ENCODE measurements at regions not wholly inside any gene's neighbourhood (a gene's known extent, or its start where the extent isn't known, plus 50 kb on each side); places are given as distances from the start of the nearest gene placed in this dataset.

- no peak overlapping the region for H3K4me3 ChIP-seq (ENCODE audit: low read depth, low read length)
- no peaks in the 10 kb centered on the region for H3K9me3 ChIP-seq (ENCODE audit: control insufficient read depth, insufficient read depth, low read depth, low read length)
- TF ChIP-seq ZNF571 (tag by site-specific recombination; IDR thresholded peaks at IDR 0.05): no peak
- TF ChIP-seq ZNF654 (tag by site-specific recombination; IDR thresholded peaks at IDR 0.05; ENCODE audit: low read depth): peak; percentile 56
- TF ChIP-seq SCRT2 (tag by site-specific recombination; IDR thresholded peaks at IDR 0.05): peak; percentile 51
- H3K27ac ChIP-seq (ENCODE audit: extremely low read depth, low read depth, low read length): no peak overlapping the region
- H3K36me3 ChIP-seq (ENCODE audit: control insufficient read depth in 2 of 2, insufficient read depth in 1 of 2, low read length in 2 of 2): no peaks in the 10 kb centered on the region
- ChIA-PET POLR2A (no interaction called here), CTCF (interaction anchor here (0.5 to 2.8 kb wide), 19 partner anchors 9 to 1217 kb away, joined by 3 to 21 read pairs (median 3); no protein-coding TSS in a partner anchor)
- no peaks in the 10 kb centered on the region for H3K4me1 ChIP-seq (ENCODE audit: control insufficient read depth, insufficient read depth, low read length)
Observed at GRCh38 chr13:78978381-78978998, 319.5 kb upstream of the OBI1 start.

DNA sequence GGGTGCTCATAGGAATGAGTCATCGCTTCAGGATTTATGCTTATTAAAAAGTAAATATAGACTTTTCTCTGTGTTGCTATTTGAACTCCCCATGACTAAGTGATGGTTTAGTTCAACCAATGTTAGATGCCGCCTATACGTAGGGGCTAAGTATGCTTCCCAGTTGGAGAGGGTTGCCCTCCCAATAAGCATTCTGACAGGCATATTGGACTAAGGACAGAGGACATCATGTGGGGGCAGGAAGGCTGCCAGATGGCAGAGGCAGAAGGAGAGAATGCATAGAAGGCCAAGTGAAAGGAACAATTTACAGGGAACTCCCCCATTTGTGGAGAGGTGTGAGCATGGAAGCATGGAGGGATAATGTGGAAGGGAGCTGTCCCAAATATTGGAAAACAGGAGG lies 318.4 kb upstream of the OBI1 start:
- no peak for TF ChIP-seq ZNF391 (tag by site-specific recombination; IDR thresholded peaks at IDR 0.05; ENCODE audit: borderline replicate concordance, low read depth)
- CTCF ChIA-PET: interaction anchor here (2.8 kb wide), 1 partner anchor 839 kb away, joined by 18 read pairs; no protein-coding TSS in a partner anchor

GRCh38 chr13:78976696-78977095 lies 317.7 kb upstream of the OBI1 start:
- TF ChIP-seq ZNF155 (tag by site-specific recombination; IDR thresholded peaks at IDR 0.05) (no peak), ZFP41 (tag by site-specific recombination; IDR thresholded peaks at IDR 0.05; ENCODE audit: borderline replicate concordance) (no peak), ZBTB1 (tag by site-specific recombination; IDR thresholded peaks at IDR 0.05) (no peak), KLF16 (tag by site-specific recombination; IDR thresholded peaks at IDR 0.05) (no peak), ZSCAN16 (tag by site-specific recombination; IDR thresholded peaks at IDR 0.05) (no peak), ZNF404 (tag by site-specific recombination; IDR thresholded peaks at IDR 0.05) (no peak), SCRT2 (tag by site-specific recombination; IDR thresholded peaks at IDR 0.05) (no peak), ZNF24 (tag by site-specific recombination; IDR thresholded peaks at IDR 0.05) (no peak)
- TF ChIP-seq, protein P1, sequence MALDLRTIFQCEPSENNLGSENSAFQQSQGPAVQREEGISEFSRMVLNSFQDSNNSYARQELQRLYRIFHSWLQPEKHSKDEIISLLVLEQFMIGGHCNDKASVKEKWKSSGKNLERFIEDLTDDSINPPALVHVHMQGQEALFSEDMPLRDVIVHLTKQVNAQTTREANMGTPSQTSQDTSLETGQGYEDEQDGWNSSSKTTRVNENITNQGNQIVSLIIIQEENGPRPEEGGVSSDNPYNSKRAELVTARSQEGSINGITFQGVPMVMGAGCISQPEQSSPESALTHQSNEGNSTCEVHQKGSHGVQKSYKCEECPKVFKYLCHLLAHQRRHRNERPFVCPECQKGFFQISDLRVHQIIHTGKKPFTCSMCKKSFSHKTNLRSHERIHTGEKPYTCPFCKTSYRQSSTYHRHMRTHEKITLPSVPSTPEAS (tag by site-specific recombination; IDR thresholded peaks at IDR 0.05): no peak
- TF ChIP-seq, protein P2, sequence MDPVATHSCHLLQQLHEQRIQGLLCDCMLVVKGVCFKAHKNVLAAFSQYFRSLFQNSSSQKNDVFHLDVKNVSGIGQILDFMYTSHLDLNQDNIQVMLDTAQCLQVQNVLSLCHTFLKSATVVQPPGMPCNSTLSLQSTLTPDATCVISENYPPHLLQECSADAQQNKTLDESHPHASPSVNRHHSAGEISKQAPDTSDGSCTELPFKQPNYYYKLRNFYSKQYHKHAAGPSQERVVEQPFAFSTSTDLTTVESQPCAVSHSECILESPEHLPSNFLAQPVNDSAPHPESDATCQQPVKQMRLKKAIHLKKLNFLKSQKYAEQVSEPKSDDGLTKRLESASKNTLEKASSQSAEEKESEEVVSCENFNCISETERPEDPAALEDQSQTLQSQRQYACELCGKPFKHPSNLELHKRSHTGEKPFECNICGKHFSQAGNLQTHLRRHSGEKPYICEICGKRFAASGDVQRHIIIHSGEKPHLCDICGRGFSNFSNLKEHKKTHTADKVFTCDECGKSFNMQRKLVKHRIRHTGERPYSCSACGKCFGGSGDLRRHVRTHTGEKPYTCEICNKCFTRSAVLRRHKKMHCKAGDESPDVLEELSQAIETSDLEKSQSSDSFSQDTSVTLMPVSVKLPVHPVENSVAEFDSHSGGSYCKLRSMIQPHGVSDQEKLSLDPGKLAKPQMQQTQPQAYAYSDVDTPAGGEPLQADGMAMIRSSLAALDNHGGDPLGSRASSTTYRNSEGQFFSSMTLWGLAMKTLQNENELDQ (tag by site-specific recombination; IDR thresholded peaks at IDR 0.05; ENCODE audit: low read depth): no peak
- TF ChIP-seq, protein P3, sequence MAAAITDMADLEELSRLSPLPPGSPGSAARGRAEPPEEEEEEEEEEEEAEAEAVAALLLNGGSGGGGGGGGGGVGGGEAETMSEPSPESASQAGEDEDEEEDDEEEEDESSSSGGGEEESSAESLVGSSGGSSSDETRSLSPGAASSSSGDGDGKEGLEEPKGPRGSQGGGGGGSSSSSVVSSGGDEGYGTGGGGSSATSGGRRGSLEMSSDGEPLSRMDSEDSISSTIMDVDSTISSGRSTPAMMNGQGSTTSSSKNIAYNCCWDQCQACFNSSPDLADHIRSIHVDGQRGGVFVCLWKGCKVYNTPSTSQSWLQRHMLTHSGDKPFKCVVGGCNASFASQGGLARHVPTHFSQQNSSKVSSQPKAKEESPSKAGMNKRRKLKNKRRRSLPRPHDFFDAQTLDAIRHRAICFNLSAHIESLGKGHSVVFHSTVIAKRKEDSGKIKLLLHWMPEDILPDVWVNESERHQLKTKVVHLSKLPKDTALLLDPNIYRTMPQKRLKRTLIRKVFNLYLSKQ (tag by site-specific recombination; IDR thresholded peaks at IDR 0.05; ENCODE audit: borderline replicate concordance): no peak
- H3K4me1 ChIP-seq (ENCODE audit: control insufficient read depth, insufficient read depth, low read length): no peaks in the 10 kb centered on the region
- no peak overlapping the region for H3K4me3 ChIP-seq (ENCODE audit: low read depth, low read length)
- H3K27ac ChIP-seq (ENCODE audit: extremely low read depth, low read depth, low read length): no peak overlapping the region
- no peaks in the 10 kb centered on the region for H3K9me3 ChIP-seq (ENCODE audit: control insufficient read depth, insufficient read depth, low read depth, low read length)
- POLR2A ChIA-PET: no interaction called here
- CTCF ChIA-PET: no interaction called here
- H3K36me3 ChIP-seq (ENCODE audit: control insufficient read depth in 2 of 2, insufficient read depth in 1 of 2, low read length in 2 of 2): no peaks in the 10 kb centered on the region

More for the DNA sequence above, 318.4 kb upstream of the OBI1 start:
- POLR2A ChIA-PET: no interaction called here
- Histone ChIP-seq H3K4me3 (ENCODE audit: low read depth, low read length) (no peak overlapping the region), H3K36me3 (ENCODE audit: control insufficient read depth in 2 of 2, insufficient read depth in 1 of 2, low read length in 2 of 2) (no peaks in the 10 kb centered on the region), H3K4me1 (ENCODE audit: control insufficient read depth, insufficient read depth, low read length) (no peaks in the 10 kb centered on the region), H3K9me3 (ENCODE audit: control insufficient read depth, insufficient read depth, low read depth, low read length) (no peaks in the 10 kb centered on the region), H3K27ac (ENCODE audit: extremely low read depth, low read depth, low read length) (no peak overlapping the region)
